ENCODE measurements at regions not wholly inside any gene's neighbourhood (a gene's known extent, or its start where the extent isn't known, plus 50 kb on each side); places are given as distances from the start of the nearest gene placed in this dataset.

DNA sequence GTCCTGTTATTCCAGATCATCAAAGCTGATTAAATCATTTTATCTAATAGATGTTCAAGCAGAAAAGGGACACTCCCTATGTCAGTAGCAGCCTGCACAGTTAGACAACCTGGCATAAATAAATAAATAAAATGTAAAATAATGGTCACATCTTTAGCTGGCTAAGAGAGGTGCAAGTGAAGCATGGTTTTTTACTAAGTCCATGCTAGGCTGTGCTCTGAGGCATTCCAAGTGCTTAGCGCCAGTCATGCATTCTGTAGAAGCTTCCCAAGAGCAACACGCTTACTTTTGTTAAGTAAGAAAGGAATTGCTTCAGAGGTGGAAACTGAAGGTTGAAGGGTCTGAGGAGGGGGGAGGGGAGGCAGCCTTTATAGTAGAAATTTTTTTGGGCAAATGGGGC lies 351.2 kb downstream of the CDH2 start:
- DNase-seq = no peak

DNA sequence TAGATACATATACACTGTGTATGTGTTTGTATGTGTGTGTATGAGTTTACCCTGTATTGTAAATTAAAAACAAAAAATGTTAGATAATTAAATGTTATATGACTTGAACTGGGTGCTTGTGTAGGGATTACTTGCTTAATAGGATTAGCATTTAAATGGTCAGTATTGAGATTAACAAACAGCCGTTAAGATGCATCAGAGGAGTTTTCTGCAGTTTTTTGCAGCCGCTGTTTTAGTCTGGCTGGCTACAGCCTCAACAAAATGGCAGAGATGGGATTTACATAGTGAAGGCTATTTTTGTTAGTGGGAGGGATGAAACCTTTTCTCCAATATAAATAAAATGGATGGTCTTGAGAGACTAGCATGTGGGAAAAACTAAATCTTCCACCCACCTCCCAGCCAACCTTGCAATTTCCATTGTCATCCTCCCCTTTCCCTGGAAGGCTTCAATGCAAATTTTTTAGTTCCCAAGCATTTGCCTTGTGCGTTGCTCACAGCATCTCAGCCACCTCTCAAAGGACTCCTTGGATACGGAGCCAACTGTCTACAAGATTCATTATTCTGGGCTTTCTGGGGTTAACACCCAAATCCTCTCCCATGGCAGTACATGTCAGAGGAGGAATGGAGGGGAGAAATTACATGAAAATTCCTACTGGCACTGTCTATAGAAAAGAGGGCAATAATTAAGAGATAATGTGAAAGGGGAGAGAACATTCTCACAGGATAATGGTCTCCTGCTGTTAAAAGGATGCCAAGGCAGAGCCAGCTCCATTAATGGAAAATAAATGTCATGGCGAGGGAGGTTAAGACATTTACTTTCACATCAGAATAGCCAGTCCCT lies 351.9 kb downstream of the CDH2 start:
- no peak for DNase-seq

DNA sequence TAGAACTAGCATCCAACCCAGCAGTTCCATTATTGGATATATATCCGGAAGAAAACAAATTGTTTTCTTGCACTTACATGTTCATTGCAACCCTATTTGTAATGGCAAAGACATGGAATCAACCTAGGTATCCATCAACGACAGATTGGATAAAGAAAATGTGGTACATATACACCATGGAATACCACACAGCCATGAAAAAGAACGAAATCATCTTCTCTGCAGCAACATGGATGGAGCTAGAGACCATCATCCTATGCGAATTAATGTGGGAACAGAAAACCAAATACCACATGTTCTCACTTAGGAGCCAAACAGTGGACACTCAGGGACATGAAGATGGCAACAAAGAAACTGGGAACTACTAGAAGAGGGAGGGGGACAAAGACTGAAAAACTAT lies 352.7 kb downstream of the CDH2 start:
- DNase-seq = no peak

DNA sequence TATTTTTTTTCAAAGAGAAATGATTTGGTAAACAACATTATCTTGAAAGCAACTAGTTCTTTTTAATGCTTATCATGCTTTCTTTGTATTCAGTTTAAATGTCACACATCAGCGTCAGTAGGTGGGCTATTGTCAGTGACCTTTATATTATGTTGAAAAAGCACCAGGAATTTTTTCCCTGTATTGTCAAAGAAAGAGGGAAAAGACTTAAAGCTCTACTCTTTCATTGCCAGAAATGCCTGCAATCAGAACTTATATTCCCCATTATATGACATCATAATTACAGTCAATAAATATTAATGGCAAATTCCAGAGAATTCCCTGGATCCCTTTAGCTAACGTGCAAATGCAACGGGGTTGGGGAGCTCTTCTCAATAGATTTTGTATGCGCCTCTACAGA lies 353.9 kb downstream of the CDH2 start:
- no peak for DNase-seq

DNA sequence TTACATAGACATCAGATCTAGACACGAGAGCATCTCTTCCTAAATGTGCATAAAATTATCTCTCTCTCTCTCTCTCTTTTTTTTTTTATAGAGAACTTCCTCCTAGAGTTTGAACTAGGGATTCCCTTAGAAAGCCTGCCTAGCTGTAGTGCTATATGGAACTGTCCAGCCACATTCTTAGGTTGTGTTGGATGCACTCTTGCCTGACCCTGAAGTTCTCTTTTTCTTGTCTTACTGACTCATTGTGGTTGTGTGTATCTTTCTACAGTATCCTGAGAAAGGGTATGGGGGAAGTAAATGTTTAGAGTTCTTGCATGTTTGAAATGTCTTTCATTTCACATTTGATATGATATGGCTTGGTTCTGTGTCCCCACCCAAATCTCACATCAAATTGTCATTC lies 368.2 kb downstream of the CDH2 start:
- no peak for DNase-seq

DNA sequence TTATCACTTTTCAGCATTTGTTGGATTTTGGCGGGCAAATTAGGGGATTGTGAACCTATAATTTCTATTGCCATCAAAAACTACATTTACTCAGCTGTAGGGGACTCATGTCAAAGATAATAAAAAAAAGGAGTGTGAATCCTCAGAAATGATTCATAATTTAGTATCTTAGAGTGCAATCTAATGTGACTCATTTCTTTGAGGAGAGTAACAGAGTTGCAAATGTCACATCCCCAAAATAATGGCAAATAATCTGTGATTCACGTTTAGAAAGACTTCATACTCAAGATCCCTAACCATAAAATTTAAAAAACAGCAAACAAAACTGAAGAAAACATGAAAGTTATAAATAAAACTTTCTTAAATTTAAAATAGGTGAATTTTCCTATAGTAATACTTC lies 373.0 kb downstream of the CDH2 start:
- no peak for DNase-seq

DNA sequence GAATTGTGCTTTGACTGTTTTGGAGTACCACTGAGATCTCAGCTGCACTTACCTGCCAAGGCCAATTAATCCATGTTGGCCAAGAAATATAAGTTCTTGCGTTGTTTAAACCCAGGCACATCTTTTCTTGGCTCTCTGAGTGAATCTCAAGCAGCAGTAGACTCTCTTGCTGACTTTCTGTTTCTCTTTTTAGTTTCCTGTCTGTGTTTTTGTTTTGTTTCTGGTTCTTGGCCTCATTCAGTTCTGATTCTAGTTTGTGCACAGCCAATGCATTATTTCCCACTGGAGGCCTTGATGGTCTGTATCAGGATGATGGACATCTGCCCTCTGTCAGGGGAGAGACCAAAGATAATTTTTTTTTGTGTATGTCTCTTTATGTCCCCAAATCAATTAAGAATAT lies 379.4 kb downstream of the CDH2 start:
- DNase-seq = no peak

DNA sequence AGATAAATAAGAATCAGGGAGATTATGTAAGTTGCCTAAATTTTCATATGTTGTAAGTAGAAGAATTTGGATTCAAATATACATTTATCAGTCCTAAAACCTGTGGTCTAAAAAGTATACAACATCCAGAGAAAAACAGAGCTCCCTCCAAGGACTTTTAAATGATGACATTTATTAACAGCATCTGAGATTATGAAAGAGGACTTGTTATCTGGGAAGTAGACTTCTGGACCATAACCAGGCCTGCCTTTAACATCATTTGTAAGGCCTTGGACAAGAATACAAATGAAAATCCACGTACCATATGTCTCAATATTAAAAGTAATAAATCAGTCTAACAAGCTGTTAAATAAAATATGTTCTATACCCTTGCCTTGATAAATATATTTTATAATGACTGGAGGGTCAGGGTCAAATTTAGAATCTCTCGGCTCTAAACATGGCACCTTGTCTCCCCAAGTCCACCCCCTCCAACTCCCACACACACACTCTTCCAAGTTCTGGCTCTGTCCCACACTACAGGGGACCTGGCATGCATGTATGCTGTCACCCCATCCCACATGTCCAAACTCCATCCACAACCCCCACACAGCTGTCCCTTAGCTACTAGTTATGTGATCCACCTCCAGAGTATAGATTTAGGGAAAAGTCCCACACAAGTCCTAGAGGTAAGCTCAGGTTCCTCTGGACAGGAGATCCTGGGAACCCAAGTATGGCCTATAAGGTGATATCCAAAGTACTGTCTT lies 382.6 kb downstream of the CDH2 start:
- DNase-seq = no peak

DNA sequence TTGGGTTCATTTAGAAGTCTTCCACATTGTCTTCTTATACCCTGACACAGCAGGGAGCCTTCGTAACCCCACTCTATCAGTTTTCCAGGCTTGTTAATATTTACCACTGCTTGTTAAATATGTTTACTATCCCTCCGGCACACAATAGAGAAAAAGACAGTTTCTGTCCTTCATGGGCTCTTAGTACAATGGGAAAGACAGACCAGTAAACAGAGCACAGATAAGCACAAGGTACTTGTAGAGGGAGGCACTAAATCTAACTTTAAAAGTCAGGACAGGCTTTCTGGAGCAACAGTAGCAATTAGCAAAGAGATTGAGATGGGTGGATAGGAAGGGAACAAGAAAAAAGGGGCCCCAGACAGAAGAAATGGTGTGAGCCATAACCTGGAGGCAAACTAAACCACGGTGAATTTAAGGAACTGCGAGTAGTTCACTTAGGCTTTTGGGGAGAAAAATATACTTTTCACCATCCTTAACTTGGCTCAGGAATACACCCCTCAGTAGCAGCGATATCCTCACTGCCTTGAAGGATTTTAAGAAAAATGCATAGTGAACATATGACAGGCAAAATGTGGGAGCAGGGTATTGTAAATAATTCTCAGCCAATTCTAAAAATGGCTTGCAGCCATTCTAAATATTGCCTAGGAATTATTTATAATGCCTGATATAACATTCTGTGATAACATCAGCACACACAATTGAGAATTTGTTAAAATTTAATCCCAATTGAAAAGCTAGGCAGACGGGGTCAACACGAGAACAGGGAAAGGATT lies 383.7 kb downstream of the CDH2 start:
- DNase-seq = no peak

DNA sequence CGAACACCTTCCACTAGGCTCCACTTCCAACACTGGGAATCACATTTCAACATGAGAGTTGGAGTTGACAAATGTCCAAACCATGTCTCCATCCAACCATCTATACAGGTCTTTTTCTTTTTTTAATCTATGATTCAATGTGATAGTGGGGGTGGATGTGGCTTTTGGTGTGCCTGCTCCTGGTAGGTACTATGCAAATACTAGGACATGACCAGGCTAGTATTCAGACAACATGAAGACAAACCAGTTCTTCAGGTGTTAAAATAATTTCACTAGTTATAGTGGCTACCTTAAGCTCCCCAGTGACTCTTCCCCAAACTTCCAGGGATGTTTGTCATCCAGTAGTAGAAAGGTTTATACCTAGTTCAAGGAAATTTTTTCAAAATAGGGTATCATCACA lies 387.5 kb downstream of the CDH2 start:
- no peak for DNase-seq

DNA sequence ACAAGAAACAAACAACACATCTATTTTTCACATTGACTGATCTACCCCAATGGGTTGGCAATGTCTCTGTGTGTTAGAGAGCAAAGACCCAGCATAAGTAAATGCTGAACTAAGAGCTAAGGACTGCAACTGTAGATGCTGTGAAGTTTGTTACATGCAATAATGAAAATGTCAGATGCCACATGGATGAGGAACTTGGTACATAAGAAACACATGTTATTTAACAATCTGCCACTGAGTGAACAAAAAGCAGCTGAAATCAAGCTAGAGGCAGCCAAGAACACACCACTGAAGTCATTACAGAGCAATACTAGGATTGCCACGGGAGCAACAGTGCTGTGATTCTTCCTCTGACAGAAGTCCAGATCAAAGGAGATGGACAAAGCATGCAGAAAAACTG lies 389.4 kb downstream of the CDH2 start:
- DNase-seq = no peak

DNA sequence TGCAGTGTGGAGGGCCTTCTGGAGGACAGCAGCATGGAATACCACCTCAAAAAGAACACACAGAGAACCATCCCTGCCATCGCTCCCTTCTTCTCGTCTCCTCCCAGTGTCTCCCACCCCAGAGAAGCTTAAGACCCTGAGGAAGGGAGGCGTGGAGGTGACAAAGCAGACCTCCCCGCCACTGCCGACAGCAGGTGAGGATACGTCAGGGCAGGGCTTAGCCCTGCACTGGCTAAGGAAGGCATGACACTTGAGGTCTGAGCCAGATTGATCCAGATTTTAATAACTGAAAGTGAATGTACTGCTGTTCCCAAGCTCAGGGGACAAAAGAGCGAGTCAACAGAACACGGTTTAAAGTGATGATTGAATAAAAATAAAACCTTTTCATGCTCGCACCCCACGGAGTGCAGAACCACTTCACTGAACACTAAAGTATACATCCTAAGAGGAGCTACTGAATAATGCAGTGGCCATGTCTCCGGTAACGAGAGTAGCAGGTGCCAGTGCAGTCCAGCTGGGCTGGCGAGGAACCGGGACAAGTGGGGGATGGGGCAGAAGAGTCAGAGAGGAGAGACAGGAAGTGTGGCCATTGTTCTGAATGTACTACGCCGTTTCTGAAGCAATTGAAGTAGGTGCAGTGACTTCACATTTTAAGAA lies 391.0 kb downstream of the CDH2 start:
- no peak for DNase-seq

DNA sequence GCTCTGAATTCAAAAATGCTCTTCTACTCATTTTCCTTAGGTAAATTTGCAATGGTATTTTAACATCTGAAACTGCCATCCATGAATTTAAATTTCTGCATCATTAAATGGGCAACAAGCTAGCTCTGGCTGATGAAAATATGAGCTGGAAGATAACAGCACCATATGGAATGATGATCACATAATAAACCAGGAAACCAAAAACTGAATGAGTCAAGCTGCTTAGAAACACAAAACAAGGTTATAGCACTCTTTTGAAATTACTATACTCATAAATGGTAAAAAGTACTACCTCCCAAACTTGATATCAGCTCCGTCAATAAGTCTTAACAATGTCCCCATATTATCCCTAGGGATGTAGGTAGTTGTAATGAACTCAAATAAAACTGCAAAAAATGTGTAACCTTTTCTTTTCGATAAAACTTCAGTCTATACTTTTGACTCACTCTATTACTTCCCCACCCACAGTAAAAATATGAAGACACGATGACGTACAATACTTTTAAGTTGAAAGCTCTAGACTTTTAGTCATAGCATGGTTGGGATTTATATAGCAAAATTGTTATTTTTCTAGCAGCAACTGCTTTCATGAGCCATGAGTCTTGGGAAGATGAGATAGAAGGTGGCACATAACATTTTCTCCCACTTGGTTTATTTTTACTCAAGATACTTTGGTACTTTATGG lies 396.7 kb downstream of the CDH2 start:
- no peak for DNase-seq

DNA sequence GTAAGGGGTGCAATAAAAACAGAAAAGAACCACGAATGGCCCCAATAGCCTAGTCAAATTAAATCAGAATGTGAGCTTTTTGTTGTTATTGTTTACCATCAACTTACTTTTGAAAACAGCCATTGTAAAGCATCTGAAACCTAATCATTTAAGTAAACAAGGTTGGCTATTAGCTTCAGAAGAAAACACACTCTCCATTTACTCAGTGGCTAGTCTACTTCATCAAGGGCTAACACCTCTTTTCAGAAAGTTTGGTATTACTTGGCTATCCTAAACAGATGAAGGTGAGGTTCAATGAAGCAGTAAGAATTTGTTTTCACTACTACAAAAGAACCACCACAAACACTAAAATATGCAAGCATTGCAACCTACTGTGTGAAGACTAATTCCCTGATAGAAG lies 398.0 kb downstream of the CDH2 start:
- no peak for DNase-seq

DNA sequence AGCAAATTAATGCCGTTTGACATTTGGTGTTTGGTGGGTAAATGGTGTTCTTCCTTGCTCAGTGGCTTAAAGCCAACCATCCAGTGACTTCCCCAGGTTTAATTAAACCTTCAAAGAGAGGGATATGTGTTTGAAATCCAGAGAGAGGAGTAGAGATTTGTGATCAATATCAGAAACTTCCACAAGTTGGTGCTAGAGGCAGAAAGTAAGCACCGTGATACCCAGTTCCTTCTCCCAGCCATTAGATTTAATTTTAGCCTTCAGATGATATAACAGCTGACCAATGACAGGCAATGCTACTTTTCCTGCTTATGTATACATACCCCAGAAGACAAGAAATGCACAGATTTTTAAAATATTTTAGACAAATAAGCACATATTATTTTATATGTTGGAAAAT lies 398.5 kb downstream of the CDH2 start:
- no peak for DNase-seq

DNA sequence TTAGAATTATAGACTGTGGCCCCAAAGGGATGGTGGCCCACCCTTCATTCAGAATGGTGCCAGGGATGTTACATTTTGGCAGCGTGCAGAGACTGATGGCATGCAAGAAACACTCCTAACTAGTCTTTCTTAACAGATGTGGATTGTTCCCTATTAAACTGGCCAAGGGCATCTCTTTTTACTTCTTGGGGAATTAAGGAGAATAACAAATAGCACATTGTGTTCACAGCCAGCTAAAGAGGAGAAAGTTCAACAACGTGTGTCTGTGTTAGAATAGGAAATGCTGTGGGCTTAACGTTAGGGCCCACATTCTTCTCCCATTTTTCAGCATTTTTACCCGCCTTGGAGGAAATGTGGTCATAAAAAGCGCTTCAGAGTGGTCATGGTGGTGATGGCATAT lies 404.8 kb downstream of the CDH2 start:
- DNase-seq = no peak

DNA sequence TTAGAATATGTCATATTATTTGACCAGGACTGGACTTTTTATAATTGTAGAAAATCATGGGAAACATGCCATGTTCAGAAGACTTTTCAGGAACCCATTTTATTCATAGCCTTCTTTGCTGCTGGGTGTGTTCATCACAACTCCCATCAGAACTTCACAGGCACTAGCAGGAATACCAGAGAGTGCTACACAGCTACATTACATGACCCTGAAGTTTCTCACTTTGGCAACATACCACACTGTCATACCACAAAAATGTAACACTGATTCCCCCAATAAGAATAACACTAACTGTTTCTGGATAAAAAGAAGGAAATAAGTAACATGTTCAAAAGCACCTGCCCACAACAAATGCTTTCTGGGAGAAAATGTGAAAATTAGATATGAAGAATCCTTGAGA lies 405.4 kb downstream of the CDH2 start:
- DNase-seq = no peak

DNA sequence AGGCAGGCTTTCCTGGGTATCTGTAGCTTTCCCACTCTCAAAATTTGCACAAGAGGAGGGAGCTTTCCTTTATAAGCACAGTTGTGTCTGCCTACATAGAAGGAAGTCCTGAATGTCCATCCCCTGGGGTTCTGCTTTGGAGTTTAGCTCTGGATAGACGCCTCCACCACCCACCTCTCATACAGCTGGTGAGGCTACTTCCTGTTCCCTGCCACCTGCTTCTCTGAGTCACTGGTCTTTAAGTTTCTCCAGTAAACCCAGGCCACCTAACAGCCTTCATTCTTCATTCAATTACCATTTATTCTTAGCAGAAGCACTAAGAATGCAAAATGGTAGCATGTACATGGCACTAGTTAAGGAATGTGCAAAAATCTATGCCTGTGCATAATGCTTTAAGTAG lies 407.8 kb downstream of the CDH2 start:
- no peak for DNase-seq

DNA sequence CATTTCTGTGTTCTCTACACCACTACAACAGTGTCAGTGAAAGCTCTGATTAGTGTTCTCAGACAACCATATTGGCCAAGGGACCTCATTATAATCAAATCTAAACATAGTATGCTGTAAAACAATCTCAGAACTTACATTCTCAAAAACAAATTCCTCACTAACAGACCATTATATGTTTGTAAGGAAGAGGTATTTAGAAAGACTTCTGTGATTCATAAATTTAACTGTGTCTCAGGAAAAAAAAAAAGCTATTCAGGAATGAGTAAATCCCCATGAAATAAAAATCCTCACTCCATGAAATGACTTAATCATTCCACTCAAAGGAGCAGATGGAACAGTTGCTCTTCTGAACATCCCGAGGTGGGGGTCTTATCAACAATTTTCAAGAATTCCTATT lies 413.0 kb downstream of the CDH2 start:
- no peak for DNase-seq

DNA sequence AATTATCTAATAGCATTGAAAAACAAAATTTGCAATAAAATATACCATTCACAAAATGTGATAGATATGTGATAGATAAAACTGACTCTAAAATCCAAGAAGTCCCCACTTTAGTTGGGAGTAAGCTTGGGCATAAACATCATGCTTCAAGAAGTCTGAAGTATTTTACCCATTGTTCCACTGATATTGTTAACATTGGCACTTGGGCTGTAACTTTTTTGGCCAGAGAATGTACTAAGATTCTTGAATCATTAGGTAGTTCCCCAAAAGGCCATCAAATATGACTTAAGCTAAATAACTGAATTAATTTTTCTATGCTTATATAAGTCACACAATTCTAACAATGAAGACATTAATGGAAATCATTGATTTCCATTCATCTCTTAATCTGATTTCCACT lies 413.6 kb downstream of the CDH2 start:
- no peak for DNase-seq

DNA sequence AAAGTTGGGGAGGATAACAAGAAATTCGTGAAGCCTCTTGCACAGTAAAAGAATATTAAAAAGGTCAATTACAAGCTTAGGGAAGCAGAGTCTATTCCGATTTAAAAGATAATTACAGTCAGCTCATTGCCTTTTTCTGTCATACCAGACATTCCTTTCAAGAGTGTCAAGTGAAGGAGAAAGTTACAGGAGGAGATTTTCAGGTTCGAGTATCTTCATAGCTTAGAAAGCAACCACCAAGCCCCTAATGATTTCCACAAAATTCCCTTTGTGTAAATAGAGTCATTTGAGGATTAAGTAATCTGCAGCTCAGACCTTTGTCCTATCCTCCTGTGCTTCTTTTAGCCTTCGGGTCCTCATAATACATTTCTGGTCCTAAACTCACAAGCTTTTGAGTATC lies 414.9 kb downstream of the CDH2 start:
- DNase-seq = no peak

DNA sequence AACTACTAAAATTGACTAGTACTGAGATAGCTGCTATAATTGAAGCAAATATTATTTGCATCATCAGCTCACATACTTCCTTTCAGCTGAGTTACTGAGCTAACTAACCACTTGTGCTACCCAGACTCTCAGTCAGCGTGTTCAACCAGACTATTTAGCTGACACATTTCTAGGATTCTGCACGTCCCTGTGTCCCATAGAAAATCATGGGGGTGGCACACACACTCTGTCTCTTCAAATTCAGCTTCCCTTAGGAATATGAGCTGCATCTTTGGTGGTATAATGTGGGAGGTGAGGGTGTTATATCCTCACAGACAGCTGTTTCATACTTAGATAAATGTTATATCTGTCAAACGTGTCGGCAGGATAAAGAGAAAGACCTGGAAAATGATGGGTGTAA lies 424.0 kb downstream of the CDH2 start:
- no peak for DNase-seq

DNA sequence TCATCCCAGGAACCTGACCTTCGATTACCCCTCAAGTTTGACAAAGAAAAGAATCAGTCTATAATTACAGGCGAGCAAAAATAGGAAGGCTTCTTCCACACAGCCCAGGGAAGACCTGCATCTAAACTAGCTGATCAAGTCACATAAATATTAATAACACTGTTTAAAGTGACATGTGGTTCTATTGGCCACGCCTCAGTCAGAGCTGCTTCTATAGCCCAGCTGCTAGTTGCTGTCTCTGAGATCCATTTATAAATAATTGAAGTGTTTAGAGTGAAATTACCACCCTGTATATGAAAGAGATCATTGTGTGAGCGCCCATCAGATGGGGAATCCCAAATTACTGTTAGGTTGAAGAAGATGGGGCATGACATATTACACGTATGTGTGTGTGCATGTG lies 426.0 kb downstream of the CDH2 start:
- no peak for DNase-seq
